HEK293 (cell line): ENCODE measurements at regions not wholly inside any gene's neighbourhood (a gene's known extent, or its start where the extent isn't known, plus 50 kb on each side); places are given as distances from the start of the nearest gene placed in this dataset.

ENCODE experiments used
- ZBTB49 ChIP-seq: fragments of 450-650 bp; formaldehyde crosslinking; IDR thresholded peaks from 2 replicates; pipeline ENCODE4 v1.5.1; 2016; ENCODE audit warnings: missing biosample characterization, missing genetic modification characterization, low read depth
- ZNF280C ChIP-seq: fragments of 450-650 bp; formaldehyde crosslinking; IDR thresholded peaks from 2 replicates; pipeline ENCODE4 v1.5.1; 2016; ENCODE audit warnings: missing biosample characterization, missing genetic modification characterization
- ZNF558 ChIP-seq: fragments of 450-650 bp; formaldehyde crosslinking; IDR thresholded peaks from 2 replicates; pipeline ENCODE4 v1.5.1; 2016; ENCODE audit warnings: missing biosample characterization, missing genetic modification characterization
- TF ChIP-seq, protein P1 (sequence below): fragments of 450-650 bp; formaldehyde crosslinking; IDR thresholded peaks from 2 replicates; pipeline ENCODE4 v1.5.1; 2016; ENCODE audit warnings: missing biosample characterization, missing genetic modification characterization

- TF ChIP-seq ZNF558: no peak
- no peak for TF ChIP-seq ZBTB49 (tag by site-specific recombination)
- TF ChIP-seq, protein P1, sequence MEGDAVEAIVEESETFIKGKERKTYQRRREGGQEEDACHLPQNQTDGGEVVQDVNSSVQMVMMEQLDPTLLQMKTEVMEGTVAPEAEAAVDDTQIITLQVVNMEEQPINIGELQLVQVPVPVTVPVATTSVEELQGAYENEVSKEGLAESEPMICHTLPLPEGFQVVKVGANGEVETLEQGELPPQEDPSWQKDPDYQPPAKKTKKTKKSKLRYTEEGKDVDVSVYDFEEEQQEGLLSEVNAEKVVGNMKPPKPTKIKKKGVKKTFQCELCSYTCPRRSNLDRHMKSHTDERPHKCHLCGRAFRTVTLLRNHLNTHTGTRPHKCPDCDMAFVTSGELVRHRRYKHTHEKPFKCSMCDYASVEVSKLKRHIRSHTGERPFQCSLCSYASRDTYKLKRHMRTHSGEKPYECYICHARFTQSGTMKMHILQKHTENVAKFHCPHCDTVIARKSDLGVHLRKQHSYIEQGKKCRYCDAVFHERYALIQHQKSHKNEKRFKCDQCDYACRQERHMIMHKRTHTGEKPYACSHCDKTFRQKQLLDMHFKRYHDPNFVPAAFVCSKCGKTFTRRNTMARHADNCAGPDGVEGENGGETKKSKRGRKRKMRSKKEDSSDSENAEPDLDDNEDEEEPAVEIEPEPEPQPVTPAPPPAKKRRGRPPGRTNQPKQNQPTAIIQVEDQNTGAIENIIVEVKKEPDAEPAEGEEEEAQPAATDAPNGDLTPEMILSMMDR (tag by site-specific recombination): no peak
- TF ChIP-seq ZNF280C (tag by site-specific recombination): no peak
These were observed 160.4 kb downstream of the NRN1 start for GRCh38 chr6:5846335-5846734.
